NCI-H748 (cell line): ENCODE measurements at regions not wholly inside any gene's neighbourhood (a gene's known extent, or its start where the extent isn't known, plus 50 kb on each side); places are given as distances from the start of the nearest gene placed in this dataset.
A peak's percentile ranks its signal among the peaks of the same experiment; 100 is the strongest.

Experiments
- DNase-seq: peaks from one replicate; lab custom pipeline; 2025; ENCODE audit not compliant: unreplicated experiment; lab: John Stamatoyannopoulos, UW

GRCh38 chrX:8971116-8971515 lies 62.8 kb downstream of the FAM9B start:
- peak; percentile 56 for DNase-seq

GRCh38 chrX:8969378-8969777 lies 64.5 kb downstream of the FAM9B start:
- DNase-seq = no peak

- DNase-seq = no peak
Observed at GRCh38 chrX:8967461-8967860, 66.5 kb downstream of the FAM9B start.

- no peak for DNase-seq
Observed at GRCh38 chrX:8960957-8961468, 72.9 kb downstream of the FAM9B start.

- no peak for DNase-seq
Observed at GRCh38 chrX:8955511-8955910, 78.4 kb downstream of the FAM9B start.

GRCh38 chrX:8946563-8946962 lies 87.4 kb downstream of the FAM9B start:
- no peak for DNase-seq

GRCh38 chrX:8939322-8939721 lies 94.6 kb downstream of the FAM9B start:
- peak; percentile 64 for DNase-seq

- no peak for DNase-seq
Observed at GRCh38 chrX:8927701-8928100, 106.2 kb downstream of the FAM9B start.

GRCh38 chrX:8927066-8927635 lies 106.8 kb downstream of the FAM9B start:
- no peak for DNase-seq

- no peak for DNase-seq
Observed at GRCh38 chrX:8921615-8922014, 112.3 kb downstream of the FAM9B start.

GRCh38 chrX:8919801-8920200 lies 114.1 kb downstream of the FAM9B start:
- DNase-seq = no peak

- DNase-seq = no peak
Observed at GRCh38 chrX:8916697-8917096, 115.5 kb upstream of the FAM9A start.

- no peak for DNase-seq
Observed at GRCh38 chrX:8914681-8915080, 113.5 kb upstream of the FAM9A start.

- DNase-seq = no peak
Observed at GRCh38 chrX:8913655-8914409, 112.6 kb upstream of the FAM9A start.

GRCh38 chrX:8907688-8908087 lies 106.5 kb upstream of the FAM9A start:
- DNase-seq = no peak

GRCh38 chrX:8906299-8906938 lies 105.2 kb upstream of the FAM9A start:
- DNase-seq = no peak

- DNase-seq = no peak
Observed at GRCh38 chrX:8897259-8897658, 96.1 kb upstream of the FAM9A start.

- DNase-seq = no peak
Observed at GRCh38 chrX:8890794-8891193, 89.6 kb upstream of the FAM9A start.

- no peak for DNase-seq
Observed at GRCh38 chrX:8887004-8887403, 85.8 kb upstream of the FAM9A start.

GRCh38 chrX:8879750-8880149 lies 78.6 kb upstream of the FAM9A start:
- peak; percentile 8 for DNase-seq

GRCh38 chrX:8873956-8874355 lies 72.8 kb upstream of the FAM9A start:
- no peak for DNase-seq

- no peak for DNase-seq
Observed at GRCh38 chrX:8873102-8873501, 71.9 kb upstream of the FAM9A start.
